H9 (cell line): ENCODE measurements at regions not wholly inside any gene's neighbourhood (a gene's known extent, or its start where the extent isn't known, plus 50 kb on each side); places are given as distances from the start of the nearest gene placed in this dataset.

Experiments
- DNase-seq: peaks from one replicate; pipeline ENCODE4 v3.0.0-alpha.2; 2017
- H2AFZ ChIP-seq: one replicate; pipeline ENCODE4 v1.6.1; 2013; ENCODE audit warnings: mild to moderate bottlenecking, low read length, control low read depth, moderate library complexity
- H2AK5ac ChIP-seq: 2 replicates; pipeline ENCODE4 v1.6.1; 2013; ENCODE audit warnings: low read length, control low read depth, mixed read lengths; ENCODE audit not compliant: insufficient read length
- H2BK120ac ChIP-seq: one replicate; pipeline ENCODE4 v1.6.1; 2013; ENCODE audit warnings: low read depth, mild to moderate bottlenecking, low read length, control low read depth, inconsistent platforms; ENCODE audit not compliant: poor library complexity, severe bottlenecking
- H2BK12ac ChIP-seq: 2 replicates; pipeline ENCODE4 v1.6.1; 2013; ENCODE audit warnings: low read length, control low read depth, mixed read lengths, low read depth; ENCODE audit not compliant: insufficient read length
- H2BK15ac ChIP-seq: 2 replicates; pipeline ENCODE4 v1.6.1; 2013; ENCODE audit warnings: low read depth, low read length, control low read depth
- H2BK20ac ChIP-seq: one replicate; pipeline ENCODE4 v1.6.1; 2013; ENCODE audit warnings: low read depth, mild to moderate bottlenecking, low read length, control low read depth, inconsistent platforms; ENCODE audit not compliant: poor library complexity, severe bottlenecking
- H2BK5ac ChIP-seq: 2 replicates; pipeline ENCODE4 v1.6.1; 2013; ENCODE audit warnings: low read length, control low read depth, mixed read lengths; ENCODE audit not compliant: insufficient read length
- H3K14ac ChIP-seq: 2 replicates; pipeline ENCODE4 v1.6.1; 2013; ENCODE audit warnings: low read length, control low read depth; ENCODE audit not compliant: insufficient read depth
- H3K18ac ChIP-seq: 2 replicates; pipeline ENCODE4 v1.6.1; 2013; ENCODE audit warnings: low read depth, mild to moderate bottlenecking, mixed read lengths, low read length, control low read depth; ENCODE audit not compliant: insufficient read length
- H3K23ac ChIP-seq: 2 replicates; pipeline ENCODE4 v1.6.1; 2013; ENCODE audit warnings: low read length, control low read depth, mixed read lengths, low read depth; ENCODE audit not compliant: insufficient read length
- H3K23me2 ChIP-seq: 2 replicates; pipeline ENCODE4 v1.6.1; 2013; ENCODE audit warnings: low read depth, mild to moderate bottlenecking, mixed read lengths, low read length, control low read depth; ENCODE audit not compliant: insufficient read length, poor library complexity, severe bottlenecking
- H3K27ac ChIP-seq: 2 replicates; pipeline ENCODE4 v1.5.1; 2013; ENCODE audit warnings: low read length, control low read depth, mixed read lengths, low read depth; ENCODE audit not compliant: insufficient read length
- H3K27me3 ChIP-seq: 2 replicates; pipeline ENCODE4 v1.6.1; 2013; ENCODE audit warnings: low read length, control low read depth, inconsistent platforms; ENCODE audit not compliant: insufficient read depth
- H3K4ac ChIP-seq: 2 replicates; pipeline ENCODE4 v1.6.1; 2013; ENCODE audit warnings: low read depth, mild to moderate bottlenecking, control low read depth, inconsistent platforms, low read length, moderate library complexity
- H3K4me1 ChIP-seq: 2 replicates; pipeline ENCODE4 v1.6.1; 2013; ENCODE audit warnings: low read length, control low read depth, inconsistent platforms; ENCODE audit not compliant: insufficient read depth
- H3K4me2 ChIP-seq: 2 replicates; pipeline ENCODE4 v1.6.1; 2013; ENCODE audit warnings: low read length, control low read depth, mixed read lengths; ENCODE audit not compliant: insufficient read length, insufficient read depth
- H3K56ac ChIP-seq: 2 replicates; pipeline ENCODE4 v1.6.1; 2013; ENCODE audit warnings: low read depth, mild to moderate bottlenecking, mixed read lengths, low read length, control low read depth; ENCODE audit not compliant: insufficient read length
- H3K79me1 ChIP-seq: 2 replicates; pipeline ENCODE4 v1.6.1; 2013; ENCODE audit warnings: low read depth, mild to moderate bottlenecking, moderate library complexity, low read length, control low read depth, inconsistent platforms; ENCODE audit not compliant: insufficient read depth, poor library complexity, severe bottlenecking
- H3K79me2 ChIP-seq: 2 replicates; pipeline ENCODE4 v1.6.1; 2013; ENCODE audit warnings: low read length, control low read depth, inconsistent platforms; ENCODE audit not compliant: insufficient read depth
- H3K9ac ChIP-seq: 2 replicates; pipeline ENCODE4 v1.6.1; 2013; ENCODE audit warnings: low read length, control low read depth, mixed read lengths; ENCODE audit not compliant: insufficient read length; ENCODE audit errors: extremely low read depth
- H3K9me3 ChIP-seq: one replicate; pipeline ENCODE4 v1.6.1; 2013; ENCODE audit warnings: low read depth, low read length, inconsistent platforms; ENCODE audit not compliant: control insufficient read depth
- H3T11ph ChIP-seq: one replicate; pipeline ENCODE4 v1.6.1; 2013; ENCODE audit warnings: mild to moderate bottlenecking, low read length, control low read depth, inconsistent platforms
- H4K20me1 ChIP-seq: one replicate; pipeline ENCODE4 v1.6.1; 2013; ENCODE audit not compliant: control insufficient read depth, insufficient read length, insufficient read depth
- H4K5ac ChIP-seq: 2 replicates; pipeline ENCODE4 v1.6.1; 2013; ENCODE audit warnings: low read depth, mild to moderate bottlenecking, mixed read lengths, low read length, control low read depth; ENCODE audit not compliant: insufficient read length
- H4K8ac ChIP-seq: replicated peaks from 2 replicates; pipeline ENCODE4 v1.6.1; 2013; ENCODE audit warnings: low read length, control low read depth, mixed read lengths, low read depth; ENCODE audit not compliant: insufficient read length
- H4K91ac ChIP-seq: 2 replicates; pipeline ENCODE4 v1.6.1; 2013; ENCODE audit warnings: low read depth, mild to moderate bottlenecking, moderate library complexity, mixed read lengths, low read length, control low read depth; ENCODE audit not compliant: insufficient read length
- H3K27ac Mint-ChIP-seq, 3 experiments: 2 replicates in 2 of 3; 3 replicates in 1 of 3; pipeline ENCODE4 v1.8.0; 2020 to 2021; ENCODE audit warnings: mixed read lengths in 3 of 3, mild to moderate bottlenecking in 1 of 3, moderate library complexity in 1 of 3
- H3K27me3 Mint-ChIP-seq: 2 replicates; pipeline ENCODE4 v1.8.0; 2021; ENCODE audit warnings: low read depth, mild to moderate bottlenecking, moderate library complexity, mixed read lengths
- H3K36me3 Mint-ChIP-seq, 3 experiments: 2 replicates in 2 of 3; 3 replicates in 1 of 3; pipeline ENCODE4 v1.8.0; 2020 to 2021; ENCODE audit warnings: low read depth in 3 of 3, mixed read lengths in 3 of 3; ENCODE audit not compliant: insufficient read depth in 1 of 3
- H3K4me1 Mint-ChIP-seq, 2 experiments: 2 replicates each; pipeline ENCODE4 v1.8.0; 2020; ENCODE audit warnings: mixed read lengths in 2 of 2
- H3K4me3 Mint-ChIP-seq, 2 experiments: 2 replicates in 1 of 2; 3 replicates in 1 of 2; pipeline ENCODE4 v1.8.0; 2020 to 2021; ENCODE audit warnings: mild to moderate bottlenecking in 2 of 2, mixed read lengths in 2 of 2, moderate library complexity in 1 of 2
- H3K9me3 Mint-ChIP-seq, 2 experiments: 2 replicates in 1 of 2; 3 replicates in 1 of 2; pipeline ENCODE4 v1.8.0; 2020; ENCODE audit warnings: mild to moderate bottlenecking in 2 of 2, mixed read lengths in 2 of 2, moderate library complexity in 1 of 2
- WGBS: extraction: QIAGEN DNeasy Blood & Tissue Kit; methylation state at CpG from one replicate; pipeline ENCODE4 v1.1.7; 2013; ENCODE audit warnings: missing lambda C conversion rate, low lambda C conversion rate, mixed read lengths; ENCODE audit not compliant: insufficient read length; ENCODE audit errors: extremely low coverage; 5-methylcytosine and 5-hydroxymethylcytosine counted together
- TF ChIP-seq, protein P1 (sequence below): fragments of 200-600 bp; sonication (generic); conservative IDR thresholded peaks from 3 replicates; pipeline ENCODE4 v1.8.0; 2021; ENCODE audit warnings: antibody characterized with exemption, mild to moderate bottlenecking

DNA sequence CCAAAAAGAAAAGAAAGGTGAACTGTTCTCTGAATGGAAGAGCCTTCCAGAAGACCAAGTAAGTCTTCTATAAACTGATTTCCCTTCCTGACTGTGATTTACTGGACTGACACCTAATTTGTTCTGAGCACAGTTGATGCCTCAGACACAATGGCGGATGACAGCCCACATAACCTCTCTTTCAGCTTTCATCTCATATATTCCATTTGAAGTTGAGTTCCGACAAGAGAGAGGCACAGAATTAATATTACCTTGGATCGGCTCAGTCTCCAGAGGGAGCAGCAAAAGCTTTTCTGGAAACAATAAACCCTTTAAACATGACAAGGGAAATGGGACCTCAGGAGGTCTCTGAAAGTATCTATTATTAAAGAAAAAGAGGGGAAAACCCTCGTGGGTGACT lies 638.7 kb upstream of the SETBP1 start:
- DNase-seq: no peak
- Histone ChIP-seq H3K18ac (no peak overlapping the region), H3K27me3 (no peaks in the 10 kb centered on the region), H3K4me2 (peak overlapping the region; percentile 44), H2AK5ac (no peak overlapping the region), H2BK15ac (no peak overlapping the region), H3K23me2 (no peaks in the 10 kb centered on the region), H3K27ac (no peak overlapping the region), H2AFZ (no peak overlapping the region), H4K91ac (no peak overlapping the region), H3K4ac (no peak overlapping the region), H3K79me1 (no peaks in the 10 kb centered on the region), H3K14ac (no peak overlapping the region), H3K9ac (no peak overlapping the region), H2BK12ac (no peak overlapping the region), H4K20me1 (no peaks in the 10 kb centered on the region), H2BK120ac (no peak overlapping the region), H3K56ac (no peak overlapping the region), H2BK20ac (no peak overlapping the region), H3K4me1 (peaks cover 4% of the 10 kb centered on the region; the same call in 1 of the 2 replicates), H2BK5ac (no peak overlapping the region), H3K79me2 (no peaks in the 10 kb centered on the region), H3T11ph (no peak overlapping the region), H3K23ac (no peak overlapping the region), H4K5ac (no peak overlapping the region), H3K9me3 (no peaks in the 10 kb centered on the region), H4K8ac (no peak overlapping the region)
- H3K9me3 Mint-ChIP-seq: no peaks in the 10 kb centered on the region
- H3K4me1 Mint-ChIP-seq: peaks cover 14 to 18% of the 10 kb centered on the region in 2 experiments
- no peak overlapping the region for H3K4me3 Mint-ChIP-seq
- WGBS: no CpG with 5 or more reads among the region's 4 CpGs
- no peaks in the 10 kb centered on the region; a peak in 1 of 7 replicates for H3K36me3 Mint-ChIP-seq
- no peaks in the 10 kb centered on the region for H3K27me3 Mint-ChIP-seq
- peak overlapping the region in 2 of 3 experiments; percentile 74 to 90; a peak in 3 of 7 replicates for H3K27ac Mint-ChIP-seq
- TF ChIP-seq, protein P1, sequence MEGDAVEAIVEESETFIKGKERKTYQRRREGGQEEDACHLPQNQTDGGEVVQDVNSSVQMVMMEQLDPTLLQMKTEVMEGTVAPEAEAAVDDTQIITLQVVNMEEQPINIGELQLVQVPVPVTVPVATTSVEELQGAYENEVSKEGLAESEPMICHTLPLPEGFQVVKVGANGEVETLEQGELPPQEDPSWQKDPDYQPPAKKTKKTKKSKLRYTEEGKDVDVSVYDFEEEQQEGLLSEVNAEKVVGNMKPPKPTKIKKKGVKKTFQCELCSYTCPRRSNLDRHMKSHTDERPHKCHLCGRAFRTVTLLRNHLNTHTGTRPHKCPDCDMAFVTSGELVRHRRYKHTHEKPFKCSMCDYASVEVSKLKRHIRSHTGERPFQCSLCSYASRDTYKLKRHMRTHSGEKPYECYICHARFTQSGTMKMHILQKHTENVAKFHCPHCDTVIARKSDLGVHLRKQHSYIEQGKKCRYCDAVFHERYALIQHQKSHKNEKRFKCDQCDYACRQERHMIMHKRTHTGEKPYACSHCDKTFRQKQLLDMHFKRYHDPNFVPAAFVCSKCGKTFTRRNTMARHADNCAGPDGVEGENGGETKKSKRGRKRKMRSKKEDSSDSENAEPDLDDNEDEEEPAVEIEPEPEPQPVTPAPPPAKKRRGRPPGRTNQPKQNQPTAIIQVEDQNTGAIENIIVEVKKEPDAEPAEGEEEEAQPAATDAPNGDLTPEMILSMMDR: no peak
